Endodermal cell (in vitro differentiated cells): ENCODE measurements at regions not wholly inside any gene's neighbourhood (a gene's known extent, or its start where the extent isn't known, plus 50 kb on each side); places are given as distances from the start of the nearest gene placed in this dataset.

ENCODE experiments used
- DNase-seq: peaks from one replicate; pipeline ENCODE4 v3.0.0-alpha.2; 2017
- H3K27ac ChIP-seq: 2 replicates; pipeline ENCODE4 v1.5.1; 2013; ENCODE audit warnings: mild to moderate bottlenecking, low read depth, low read length, moderate library complexity
- H3K27me3 ChIP-seq: 2 replicates; pipeline ENCODE4 v1.6.1; 2013; ENCODE audit warnings: mild to moderate bottlenecking, low read length, moderate library complexity; ENCODE audit not compliant: insufficient read depth, control insufficient read depth, poor library complexity, severe bottlenecking
- H3K36me3 ChIP-seq: 2 replicates; pipeline ENCODE4 v1.7.0; 2013; ENCODE audit warnings: mild to moderate bottlenecking, low read length, moderate library complexity; ENCODE audit not compliant: control insufficient read depth, insufficient read depth
- H3K4me1 ChIP-seq: one replicate; pipeline ENCODE4 v1.7.0; 2013; ENCODE audit warnings: low read length; ENCODE audit not compliant: control insufficient read depth, insufficient read depth
- H3K4me3 ChIP-seq: 2 replicates; pipeline ENCODE4 v1.5.1; 2013; ENCODE audit warnings: mild to moderate bottlenecking, low read length, moderate library complexity
- H3K9ac ChIP-seq: 2 replicates; pipeline ENCODE4 v1.6.1; 2013; ENCODE audit warnings: mild to moderate bottlenecking, low read length, moderate library complexity; ENCODE audit not compliant: poor library complexity, severe bottlenecking; ENCODE audit errors: extremely low read depth
- H3K9me3 ChIP-seq: 2 replicates; pipeline ENCODE4 v1.6.1; 2013; ENCODE audit warnings: mild to moderate bottlenecking, low read length, moderate library complexity; ENCODE audit not compliant: control insufficient read depth
- H3K27ac Mint-ChIP-seq: 2 replicates; pipeline ENCODE4 v1.8.0; 2020; ENCODE audit warnings: mixed read lengths
- H3K27me3 Mint-ChIP-seq: 2 replicates; pipeline ENCODE4 v1.8.0; 2021; ENCODE audit warnings: mild to moderate bottlenecking, mixed read lengths; ENCODE audit not compliant: insufficient read depth
- H3K36me3 Mint-ChIP-seq: 2 replicates; pipeline ENCODE4 v1.8.0; 2020; ENCODE audit warnings: low read depth, mixed read lengths
- H3K4me1 Mint-ChIP-seq: 2 replicates; pipeline ENCODE4 v1.8.0; 2020; ENCODE audit warnings: mixed read lengths
- H3K4me3 Mint-ChIP-seq: 2 replicates; pipeline ENCODE4 v1.8.0; 2020; ENCODE audit warnings: mild to moderate bottlenecking, moderate library complexity, mixed read lengths
- H3K9me3 Mint-ChIP-seq: 2 replicates; pipeline ENCODE4 v1.8.0; 2020; ENCODE audit warnings: mild to moderate bottlenecking, mixed read lengths
- WGBS, 2 experiments: methylation state at CpG; one replicate each; pipeline versions ENCODE4 v1.1.5 to v1.1.7; 2013; ENCODE audit warnings: missing lambda C conversion rate in 2 of 2, mixed read lengths in 1 of 2; ENCODE audit not compliant: insufficient coverage in 1 of 2, insufficient read length in 1 of 2; 5-methylcytosine and 5-hydroxymethylcytosine counted together
- TF ChIP-seq, protein P1 (sequence below): fragments of 200-600 bp; sonication (generic); conservative IDR thresholded peaks from 2 replicates; pipeline ENCODE4 v1.5.0; 2021; ENCODE audit warnings: antibody characterized with exemption, mild to moderate bottlenecking

DNA sequence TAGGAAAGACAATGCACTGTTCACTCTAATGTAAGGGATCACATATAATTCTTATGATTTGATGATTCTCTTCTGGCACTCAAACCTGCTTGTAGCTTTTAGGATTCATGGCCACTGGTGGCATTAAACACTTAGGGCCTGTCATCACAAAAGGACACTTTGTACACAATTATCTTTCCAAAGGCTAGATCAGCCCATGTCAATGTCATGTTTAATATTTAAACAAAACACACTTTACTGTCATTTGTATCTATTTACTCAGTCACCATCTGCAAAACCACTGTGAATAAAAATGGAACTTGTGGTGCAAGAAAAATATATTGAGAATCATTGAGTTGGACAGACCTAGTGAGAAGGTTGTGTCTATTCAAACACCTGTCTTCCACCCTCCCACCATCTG, 83.6 kb upstream of the TTC29 start:
- TF ChIP-seq, protein P1, sequence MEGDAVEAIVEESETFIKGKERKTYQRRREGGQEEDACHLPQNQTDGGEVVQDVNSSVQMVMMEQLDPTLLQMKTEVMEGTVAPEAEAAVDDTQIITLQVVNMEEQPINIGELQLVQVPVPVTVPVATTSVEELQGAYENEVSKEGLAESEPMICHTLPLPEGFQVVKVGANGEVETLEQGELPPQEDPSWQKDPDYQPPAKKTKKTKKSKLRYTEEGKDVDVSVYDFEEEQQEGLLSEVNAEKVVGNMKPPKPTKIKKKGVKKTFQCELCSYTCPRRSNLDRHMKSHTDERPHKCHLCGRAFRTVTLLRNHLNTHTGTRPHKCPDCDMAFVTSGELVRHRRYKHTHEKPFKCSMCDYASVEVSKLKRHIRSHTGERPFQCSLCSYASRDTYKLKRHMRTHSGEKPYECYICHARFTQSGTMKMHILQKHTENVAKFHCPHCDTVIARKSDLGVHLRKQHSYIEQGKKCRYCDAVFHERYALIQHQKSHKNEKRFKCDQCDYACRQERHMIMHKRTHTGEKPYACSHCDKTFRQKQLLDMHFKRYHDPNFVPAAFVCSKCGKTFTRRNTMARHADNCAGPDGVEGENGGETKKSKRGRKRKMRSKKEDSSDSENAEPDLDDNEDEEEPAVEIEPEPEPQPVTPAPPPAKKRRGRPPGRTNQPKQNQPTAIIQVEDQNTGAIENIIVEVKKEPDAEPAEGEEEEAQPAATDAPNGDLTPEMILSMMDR = no peak
- Mint-ChIP-seq H3K36me3 (no peaks in the 10 kb centered on the region), H3K4me3 (no peak overlapping the region), H3K9me3 (no peaks in the 10 kb centered on the region), H3K27me3 (no peaks in the 10 kb centered on the region), H3K4me1 (no peaks in the 10 kb centered on the region), H3K27ac (no peak overlapping the region)
- Histone ChIP-seq H3K4me1 (no peaks in the 10 kb centered on the region), H3K36me3 (no peaks in the 10 kb centered on the region), H3K4me3 (no peak overlapping the region), H3K9me3 (no peaks in the 10 kb centered on the region), H3K27ac (no peak overlapping the region), H3K27me3 (no peaks in the 10 kb centered on the region), H3K9ac (no peak overlapping the region)
- no peak for DNase-seq

DNA sequence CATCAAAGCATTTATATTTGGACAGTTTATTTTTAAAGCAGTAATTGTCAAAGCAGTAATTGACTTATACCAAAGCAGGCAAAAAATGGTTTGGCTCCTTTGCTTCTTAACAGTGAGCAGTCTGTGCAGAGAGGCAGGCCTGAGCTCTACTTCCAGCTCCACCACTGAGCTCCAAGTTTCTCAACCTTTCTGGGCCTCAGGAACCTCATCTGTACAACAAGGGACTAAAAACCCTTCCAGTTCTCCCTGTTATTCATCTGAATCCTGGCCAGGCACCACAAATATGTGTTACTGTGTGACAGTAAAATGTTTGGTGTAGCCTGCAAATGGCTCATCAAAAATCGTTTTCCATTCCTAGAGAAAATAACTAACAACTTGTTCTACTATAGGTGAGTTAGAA, 88.7 kb upstream of the TTC29 start:
- Mint-ChIP-seq H3K4me3 (no peak overlapping the region), H3K27ac (no peak overlapping the region)
- WGBS, 2 experiments = no CpG with 5 or more reads among the region's 1 CpG

DNA sequence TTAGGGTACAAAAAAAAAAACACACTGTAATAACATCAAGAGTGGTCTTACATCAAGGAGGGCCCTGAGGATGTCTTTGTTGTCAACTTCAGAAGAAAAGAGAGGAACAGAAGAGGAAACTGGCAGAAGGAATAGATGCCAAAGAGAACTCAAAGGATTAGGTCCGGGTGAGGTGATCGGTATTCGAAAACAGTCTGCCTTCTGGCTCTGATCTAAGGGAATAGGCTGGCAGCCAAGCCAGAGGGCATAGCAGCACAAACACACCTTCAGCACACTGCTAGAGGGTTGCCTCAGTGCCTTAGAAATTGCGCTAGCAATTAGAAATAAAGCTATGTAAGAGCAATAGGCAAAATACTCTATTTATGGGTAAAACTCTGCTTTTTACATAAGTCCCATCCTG, 91.4 kb upstream of the TTC29 start:
- H3K27me3 Mint-ChIP-seq = no peaks in the 10 kb centered on the region
- 92% methylated on average over 4 of the region's 4 CpGs; no CpG with 5 or more reads in 1 of the 2 experiments for WGBS, 2 experiments
- H3K27ac ChIP-seq = no peak overlapping the region
- H3K4me3 Mint-ChIP-seq = no peak overlapping the region
- no peak overlapping the region for H3K4me3 ChIP-seq
- H3K27me3 ChIP-seq = no peaks in the 10 kb centered on the region
- no peaks in the 10 kb centered on the region for H3K36me3 Mint-ChIP-seq
- no peak overlapping the region for H3K27ac Mint-ChIP-seq
- no peaks in the 10 kb centered on the region for H3K9me3 ChIP-seq
- no peak for DNase-seq
- H3K4me1 ChIP-seq = no peaks in the 10 kb centered on the region
- H3K9ac ChIP-seq = no peak overlapping the region
- H3K4me1 Mint-ChIP-seq = peaks cover 3% of the 10 kb centered on the region
- TF ChIP-seq, protein P1 = no peak
- no peaks in the 10 kb centered on the region for H3K9me3 Mint-ChIP-seq
- H3K36me3 ChIP-seq = no peaks in the 10 kb centered on the region

More for the DNA sequence above, 88.7 kb upstream of the TTC29 start:
- TF ChIP-seq, protein P1 = no peak
- Histone ChIP-seq H3K4me3 (no peak overlapping the region), H3K9me3 (no peaks in the 10 kb centered on the region), H3K27ac (no peak overlapping the region), H3K4me1 (no peaks in the 10 kb centered on the region), H3K9ac (no peak overlapping the region), H3K36me3 (no peaks in the 10 kb centered on the region), H3K27me3 (no peaks in the 10 kb centered on the region)
- Mint-ChIP-seq H3K9me3 (no peaks in the 10 kb centered on the region), H3K27me3 (no peaks in the 10 kb centered on the region), H3K4me1 (peaks cover 3% of the 10 kb centered on the region), H3K36me3 (no peaks in the 10 kb centered on the region)
- DNase-seq = no peak
